B cell (primary cell): ENCODE measurements at regions not wholly inside any gene's neighbourhood (a gene's known extent, or its start where the extent isn't known, plus 50 kb on each side); places are given as distances from the start of the nearest gene placed in this dataset.

Experiments
- ATAC-seq: fragments of 200-7000 bp; cut with Tn5 transposase; one replicate; pipeline ENCODE4 v1.10.0; 2021; ENCODE audit warnings: low read depth, mild to moderate bottlenecking, moderate number of reproducible peaks, moderate library complexity
- CTCF ChIA-PET: fragments of 350-600 bp; sonication (Branson Sonifier 250); formaldehyde crosslinking; loops from one replicate; lab custom pipeline; 2021; ENCODE audit warnings: antibody characterized with exemption, inconsistent platforms; lab: Charles Lee
- POLR2A ChIA-PET: fragments of 350-600 bp; sonication (Branson Sonifier 250); formaldehyde crosslinking; loops from one replicate; lab custom pipeline; 2021; ENCODE audit warnings: antibody characterized with exemption; lab: Charles Lee
- DNase-seq: peaks from one replicate; pipeline ENCODE4 v3.0.0; 2013
- H2AFZ ChIP-seq: 2 replicates; pipeline ENCODE4 v1.6.1; 2012; ENCODE audit warnings: mild to moderate bottlenecking, low read depth, low read length; ENCODE audit not compliant: insufficient read depth, poor library complexity, severe bottlenecking
- H3K27ac ChIP-seq, 2 donors: 1 replicate in 1 of 2; 2 replicates in 1 of 2; pipeline ENCODE4 v1.5.1; 2012 to 2013; ENCODE audit warnings: low read length in 2 of 2, mild to moderate bottlenecking in 2 of 2, moderate library complexity in 1 of 2
- H3K27me3 ChIP-seq, 4 experiments: fragments of 200-600 bp in 1 of 4; sonication (generic) in 1 of 4; replicated peaks in 1 of 4; 1 replicate in 2 of 4; 2 replicates in 2 of 4; pipeline versions ENCODE4 v1.6.1 to v1.7.0; 2013 to 2016; ENCODE audit warnings: low read length in 3 of 4, mild to moderate bottlenecking in 2 of 4, mixed read lengths in 1 of 4, moderate library complexity in 1 of 4; ENCODE audit not compliant: insufficient read depth in 4 of 4, control insufficient read depth in 3 of 4; ENCODE audit errors: control extremely low read depth in 1 of 4
- H3K36me3 ChIP-seq, 2 experiments: replicated peaks in 1 of 2; 1 replicate in 1 of 2; 2 replicates in 1 of 2; pipeline versions ENCODE4 v1.6.1 to v1.7.1; 2013; ENCODE audit warnings: low read length in 1 of 2; ENCODE audit not compliant: insufficient read depth in 2 of 2, control insufficient read depth in 1 of 2; ENCODE audit errors: control extremely low read depth in 1 of 2, extremely low read depth in 1 of 2
- H3K4me1 ChIP-seq, 2 donors: fragments of 200-600 bp in 1 of 2; sonication (generic) in 1 of 2; 1 replicate in 1 of 2; 2 replicates in 1 of 2; pipeline versions ENCODE4 v1.5.1 to v1.6.1; 2013 to 2017; ENCODE audit warnings: low read length in 2 of 2; ENCODE audit not compliant: control insufficient read depth in 2 of 2, insufficient read depth in 2 of 2
- H3K4me2 ChIP-seq: replicated peaks from 2 replicates; pipeline ENCODE3; 2012; ENCODE audit warnings: mild to moderate bottlenecking, low read depth, low read length; ENCODE audit not compliant: poor library complexity, severe bottlenecking
- H3K4me3 ChIP-seq, 5 experiments: fragments of 200-600 bp in 1 of 5; sonication (generic) in 1 of 5; 1 replicate in 3 of 5; 2 replicates in 2 of 5; pipeline versions ENCODE4 v1.5.1 to v1.7.0; 2011 to 2016; ENCODE audit warnings: low read length in 4 of 5, mild to moderate bottlenecking in 4 of 5, low read depth in 2 of 5, control low read depth in 1 of 5, moderate library complexity in 1 of 5; ENCODE audit not compliant: insufficient read depth in 1 of 5; ENCODE audit errors: control extremely low read depth in 1 of 5, extremely low read depth in 1 of 5
- H3K79me2 ChIP-seq: fragments of 200-600 bp; sonication (generic); one replicate; pipeline ENCODE4 v1.6.0; 2016; ENCODE audit warnings: low read length; ENCODE audit not compliant: control insufficient read depth, insufficient read depth
- H3K9ac ChIP-seq: fragments of 200-600 bp; sonication (generic); 2 replicates; pipeline ENCODE4 v1.6.1; 2017; ENCODE audit warnings: mild to moderate bottlenecking, low read length, moderate library complexity
- H3K9me3 ChIP-seq, 3 donors: one replicate each; pipeline versions ENCODE4 v1.6.1 to v1.7.1; 2013; ENCODE audit warnings: low read length in 2 of 3; ENCODE audit not compliant: control insufficient read depth in 2 of 3, insufficient read depth in 1 of 3; ENCODE audit errors: control extremely low read depth in 1 of 3
- H4K20me1 ChIP-seq: 2 replicates; pipeline ENCODE4 v1.6.0; 2012; ENCODE audit warnings: mild to moderate bottlenecking, low read length; ENCODE audit not compliant: insufficient read depth, control insufficient read depth, poor library complexity, severe bottlenecking
- H3K27ac Mint-ChIP-seq: one replicate; pipeline ENCODE4 v1.8.0; 2021; ENCODE audit warnings: mixed read lengths
- H3K27me3 Mint-ChIP-seq: one replicate; pipeline ENCODE4 v1.8.0; 2021; ENCODE audit warnings: mixed read lengths
- H3K4me1 Mint-ChIP-seq: one replicate; pipeline ENCODE4 v1.8.0; 2021; ENCODE audit warnings: mixed read lengths
- H3K4me3 Mint-ChIP-seq: one replicate; pipeline ENCODE4 v1.8.0; 2021; ENCODE audit warnings: mixed read lengths
- H3K9me3 Mint-ChIP-seq: one replicate; pipeline ENCODE4 v1.8.0; 2022; ENCODE audit warnings: mixed read lengths; ENCODE audit not compliant: insufficient read depth
- EZH2 ChIP-seq: IDR thresholded peaks from 2 replicates; pipeline ENCODE4 v1.6.1; 2012; ENCODE audit warnings: borderline replicate concordance, low read depth, mild to moderate bottlenecking, moderate library complexity, low read length; ENCODE audit not compliant: insufficient read depth, poor library complexity, severe bottlenecking
- WGBS: methylation state at CpG from one replicate; pipeline ENCODE4 v1.1.5; 2013; ENCODE audit warnings: missing lambda C conversion rate; ENCODE audit not compliant: insufficient coverage; 5-methylcytosine and 5-hydroxymethylcytosine counted together
- intact Hi-C: fragments of 100-400 bp; cut with micrococcal nuclease; formaldehyde crosslinking; loops from one replicate; pipeline ENCODE4 v1.10.0; 2022
- TF ChIP-seq, protein P1 (sequence below): fragments of 200-600 bp; IDR thresholded peaks from one replicate; pipeline ENCODE4 v1.8.0; 2022; ENCODE audit warnings: antibody characterized with exemption, mild to moderate bottlenecking

GRCh38 chr18:78582181-78582709, 397.4 kb upstream of the SALL3 start:
- TF ChIP-seq, protein P1, sequence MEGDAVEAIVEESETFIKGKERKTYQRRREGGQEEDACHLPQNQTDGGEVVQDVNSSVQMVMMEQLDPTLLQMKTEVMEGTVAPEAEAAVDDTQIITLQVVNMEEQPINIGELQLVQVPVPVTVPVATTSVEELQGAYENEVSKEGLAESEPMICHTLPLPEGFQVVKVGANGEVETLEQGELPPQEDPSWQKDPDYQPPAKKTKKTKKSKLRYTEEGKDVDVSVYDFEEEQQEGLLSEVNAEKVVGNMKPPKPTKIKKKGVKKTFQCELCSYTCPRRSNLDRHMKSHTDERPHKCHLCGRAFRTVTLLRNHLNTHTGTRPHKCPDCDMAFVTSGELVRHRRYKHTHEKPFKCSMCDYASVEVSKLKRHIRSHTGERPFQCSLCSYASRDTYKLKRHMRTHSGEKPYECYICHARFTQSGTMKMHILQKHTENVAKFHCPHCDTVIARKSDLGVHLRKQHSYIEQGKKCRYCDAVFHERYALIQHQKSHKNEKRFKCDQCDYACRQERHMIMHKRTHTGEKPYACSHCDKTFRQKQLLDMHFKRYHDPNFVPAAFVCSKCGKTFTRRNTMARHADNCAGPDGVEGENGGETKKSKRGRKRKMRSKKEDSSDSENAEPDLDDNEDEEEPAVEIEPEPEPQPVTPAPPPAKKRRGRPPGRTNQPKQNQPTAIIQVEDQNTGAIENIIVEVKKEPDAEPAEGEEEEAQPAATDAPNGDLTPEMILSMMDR = no peak
- no peak for TF ChIP-seq EZH2
- Histone ChIP-seq H4K20me1 (no peaks in the 10 kb centered on the region), H3K4me3 (no peak overlapping the region), H3K27me3 (no peaks in the 10 kb centered on the region), H3K9me3 (peaks cover 0 to 36% (median 0%) of the 10 kb centered on the region in 3 donors), H3K9ac (no peak overlapping the region), H3K4me2 (no peak overlapping the region), H2AFZ (no peak overlapping the region), H3K4me1 (no peaks in the 10 kb centered on the region), H3K36me3 (no peaks in the 10 kb centered on the region), H3K27ac (no peak overlapping the region), H3K79me2 (no peaks in the 10 kb centered on the region)
- peaks cover 3% of the 10 kb centered on the region for H3K9me3 Mint-ChIP-seq
- no peaks in the 10 kb centered on the region for H3K4me1 Mint-ChIP-seq
- H3K27ac Mint-ChIP-seq = no peak overlapping the region
- ChIA-PET POLR2A (no interaction called here), CTCF (no interaction called here)
- no peak overlapping the region for H3K4me3 Mint-ChIP-seq
- ATAC-seq (no peak), DNase-seq (no peak)
- intact Hi-C loops = no loop called here
- WGBS = 95% methylated on average over 23 of the region's 23 CpGs
- no peaks in the 10 kb centered on the region for H3K27me3 Mint-ChIP-seq

DNA sequence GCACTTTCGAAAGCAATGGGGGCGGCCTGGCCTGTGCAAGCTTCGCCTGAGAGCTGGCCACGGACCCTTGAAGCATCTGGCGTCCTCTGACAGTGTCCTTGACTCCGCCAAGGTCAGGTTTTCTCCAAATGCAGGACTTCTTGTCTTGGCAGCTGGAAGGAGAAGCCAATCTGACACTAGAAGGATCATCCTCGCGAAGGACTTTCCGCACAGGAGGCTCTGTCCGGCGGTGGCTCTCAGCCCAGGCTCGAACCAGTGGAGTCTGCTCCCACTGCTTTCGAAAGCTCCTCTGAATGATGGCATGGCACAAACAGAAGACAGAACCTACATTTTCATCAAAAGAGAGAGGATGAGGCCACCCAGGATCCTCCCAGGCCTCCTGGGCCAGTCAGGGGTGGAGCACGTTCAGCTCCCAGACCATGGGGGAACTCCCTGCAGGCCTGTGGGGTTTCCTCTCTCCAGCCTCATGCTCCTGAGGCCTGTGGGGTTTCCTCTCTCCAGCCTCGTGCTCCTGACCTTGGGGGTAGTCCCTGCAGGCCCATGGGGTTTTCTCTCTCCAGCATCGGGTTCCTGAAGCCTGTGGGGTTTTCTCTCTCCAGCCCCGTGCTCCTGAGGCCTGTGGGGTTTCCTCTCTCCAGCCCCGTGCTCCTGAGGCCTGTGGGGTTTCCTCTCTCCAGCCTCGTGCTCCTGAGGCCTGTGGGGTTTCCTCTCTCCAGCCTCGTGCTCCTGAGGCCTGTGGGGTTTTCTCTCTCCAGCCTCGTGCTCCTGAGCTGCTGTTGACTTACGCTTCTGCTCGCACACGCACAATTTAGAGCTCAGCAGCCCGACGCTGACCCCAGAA, 396.5 kb upstream of the SALL3 start:
- Histone ChIP-seq H2AFZ (no peak overlapping the region), H3K4me2 (no peak overlapping the region), H3K27ac (no peak overlapping the region), H3K79me2 (no peaks in the 10 kb centered on the region), H3K27me3 (no peaks in the 10 kb centered on the region), H3K9me3 (peaks cover 0 to 39% (median 0%) of the 10 kb centered on the region in 3 donors), H3K36me3 (no peaks in the 10 kb centered on the region), H4K20me1 (no peaks in the 10 kb centered on the region), H3K4me1 (no peaks in the 10 kb centered on the region), H3K9ac (no peak overlapping the region), H3K4me3 (no peak overlapping the region)
- DNase-seq (no peak), ATAC-seq (no peak)
- ChIA-PET POLR2A (no interaction called here), CTCF (no interaction called here)
- WGBS = 80% methylated on average over 22 of the region's 26 CpGs
- no peaks in the 10 kb centered on the region for H3K4me1 Mint-ChIP-seq
- H3K4me3 Mint-ChIP-seq = no peak overlapping the region
- H3K9me3 Mint-ChIP-seq = peaks cover 3% of the 10 kb centered on the region
- TF ChIP-seq, protein P1 = no peak
- no peak overlapping the region for H3K27ac Mint-ChIP-seq
- no peaks in the 10 kb centered on the region for H3K27me3 Mint-ChIP-seq
- intact Hi-C loops = no loop called here
